HG02938 (cell line): ENCODE measurements at regions not wholly inside any gene's neighbourhood (a gene's known extent, or its start where the extent isn't known, plus 50 kb on each side); places are given as distances from the start of the nearest gene placed in this dataset.

ENCODE experiments used
- ATAC-seq: cut with Tn5 transposase; IDR thresholded peaks from one replicate; pipeline ENCODE4 v1.9.1; 2021; ENCODE audit warnings: mild to moderate bottlenecking, moderate library complexity; ENCODE audit not compliant: unreplicated experiment

GRCh38 chr4:100809506-100809905 is 291.7 kb upstream of the EMCN start:
- no peak for ATAC-seq

GRCh38 chr4:100806988-100807387 is 289.2 kb upstream of the EMCN start:
- ATAC-seq, result no peak

- no peak for ATAC-seq
Observed at GRCh38 chr4:100805538-100805937, 287.7 kb upstream of the EMCN start.

- ATAC-seq, result no peak
Observed at GRCh38 chr4:100804576-100805360, 286.9 kb upstream of the EMCN start.

- ATAC-seq, result no peak
Observed at GRCh38 chr4:100803751-100804150, 285.9 kb upstream of the EMCN start.

GRCh38 chr4:100799761-100800539 is 282.1 kb upstream of the EMCN start:
- no peak for ATAC-seq

GRCh38 chr4:100797791-100798190 is 280.0 kb upstream of the EMCN start:
- no peak for ATAC-seq

- no peak for ATAC-seq
Observed at GRCh38 chr4:100797356-100797755, 279.5 kb upstream of the EMCN start.

- no peak for ATAC-seq
Observed at GRCh38 chr4:100796332-100796731, 278.5 kb upstream of the EMCN start.

- ATAC-seq, result no peak
Observed at GRCh38 chr4:100795581-100795980, 277.8 kb upstream of the EMCN start.

- no peak for ATAC-seq
Observed at GRCh38 chr4:100790836-100791615, 273.2 kb upstream of the EMCN start.

- no peak for ATAC-seq
Observed at GRCh38 chr4:100789991-100790390, 272.2 kb upstream of the EMCN start.

- ATAC-seq, result no peak
Observed at GRCh38 chr4:100786481-100786880, 268.7 kb upstream of the EMCN start.

- no peak for ATAC-seq
Observed at GRCh38 chr4:100782356-100782755, 264.5 kb upstream of the EMCN start.

GRCh38 chr4:100781435-100781834 is 263.6 kb upstream of the EMCN start:
- no peak for ATAC-seq

GRCh38 chr4:100780126-100780525 is 262.3 kb upstream of the EMCN start:
- no peak for ATAC-seq

GRCh38 chr4:100778431-100778830 is 260.6 kb upstream of the EMCN start:
- no peak for ATAC-seq

- ATAC-seq, result no peak
Observed at GRCh38 chr4:100762738-100763137, 244.9 kb upstream of the EMCN start.

GRCh38 chr4:100754751-100755150 is 236.9 kb upstream of the EMCN start:
- ATAC-seq, result no peak

GRCh38 chr4:100746141-100746739 is 228.4 kb upstream of the EMCN start:
- no peak for ATAC-seq

GRCh38 chr4:100742045-100742444 is 224.2 kb upstream of the EMCN start:
- ATAC-seq, result no peak
